SK-N-SH (cell line): ENCODE measurements at regions not wholly inside any gene's neighbourhood (a gene's known extent, or its start where the extent isn't known, plus 50 kb on each side); places are given as distances from the start of the nearest gene placed in this dataset.

ENCODE experiments used
- CTCF ChIA-PET: fragments of 300-600, 350-600 bp; formaldehyde crosslinking; extraction: SDS; loops from one replicate; lab custom pipeline; 2021; lab: Yijun Ruan, JAX
- POLR2A ChIA-PET: fragments of 350-600 bp; sonication (Branson Sonifier 250); formaldehyde crosslinking; extraction: SDS; loops from one replicate; lab custom pipeline; 2020; ENCODE audit warnings: antibody characterized with exemption, inconsistent platforms; lab: Yijun Ruan, JAX
- DNase-seq: peaks from one replicate; pipeline ENCODE4 v3.0.0; 2012
- H2AFZ ChIP-seq: fragments of 200-600 bp; sonication (generic); 2 replicates; pipeline ENCODE4 v1.8.1; 2016; ENCODE audit warnings: antibody characterized with exemption, mild to moderate bottlenecking, low read depth
- H3F3A ChIP-seq: fragments of 200-600 bp; sonication (generic); replicated peaks from 2 replicates; pipeline ENCODE3; 2016; ENCODE audit warnings: antibody characterized with exemption, mild to moderate bottlenecking; ENCODE audit not compliant: insufficient read depth
- H3K27ac ChIP-seq, 2 experiments: fragments of 200-500 bp in 1 of 2; fragments of 200-600 bp in 1 of 2; sonication (Bioruptor generic) in 1 of 2; sonication (generic), shearing (Covaris generic) in 1 of 2; 2 replicates each; pipeline versions ENCODE4 v1.5.1 to v1.6.1; 2014 to 2016; ENCODE audit warnings: low read depth in 2 of 2, inconsistent platforms in 1 of 2, low read length in 1 of 2, mild to moderate bottlenecking in 1 of 2, mixed read lengths in 1 of 2
- H3K27me3 ChIP-seq: fragments of 200-600 bp; sonication (generic), shearing (Covaris generic); 2 replicates; pipeline ENCODE4 v1.6.1; 2016; ENCODE audit warnings: mixed run types; ENCODE audit not compliant: insufficient read depth
- H3K36me3 ChIP-seq, 2 experiments: fragments of 200-500 bp in 1 of 2; fragments of 200-600 bp in 1 of 2; sonication (Bioruptor generic) in 1 of 2; sonication (generic) in 1 of 2; replicated peaks in 1 of 2; 2 replicates each; pipeline versions ENCODE3 to v1.5.1; 2014 to 2016; ENCODE audit warnings: low read length in 1 of 2, mild to moderate bottlenecking in 1 of 2; ENCODE audit not compliant: insufficient read depth in 2 of 2, control insufficient read depth in 1 of 2
- H3K4me1 ChIP-seq, 2 experiments: fragments of 200-500 bp in 1 of 2; fragments of 200-600 bp in 1 of 2; sonication (Bioruptor generic) in 1 of 2; sonication (generic), shearing (Covaris generic) in 1 of 2; 2 replicates each; pipeline versions ENCODE4 v1.5.1 to v1.6.1; 2014 to 2016; ENCODE audit warnings: low read depth in 1 of 2, low read length in 1 of 2, mixed run types in 1 of 2; ENCODE audit not compliant: insufficient read depth in 2 of 2, control insufficient read depth in 1 of 2
- H3K4me2 ChIP-seq: fragments of 200-600 bp; sonication (generic), shearing (Covaris generic); 2 replicates; pipeline ENCODE4 v1.6.1; 2017; ENCODE audit warnings: mixed run types
- H3K4me3 ChIP-seq, 2 experiments: fragments of 200-500 bp in 1 of 2; fragments of 200-600 bp in 1 of 2; sonication (Bioruptor generic) in 1 of 2; sonication (generic), shearing (Covaris generic) in 1 of 2; 2 replicates each; pipeline versions ENCODE4 v1.5.1 to v1.8.1; 2014 to 2016; ENCODE audit warnings: low read depth in 2 of 2, inconsistent platforms in 1 of 2, low read length in 1 of 2, mild to moderate bottlenecking in 1 of 2, mixed read lengths in 1 of 2, moderate library complexity in 1 of 2
- H3K79me2 ChIP-seq: fragments of 200-600 bp; sonication (generic); 2 replicates; pipeline ENCODE4 v1.8.1; 2017; ENCODE audit warnings: mild to moderate bottlenecking; ENCODE audit not compliant: insufficient read depth
- H3K9ac ChIP-seq: fragments of 200-600 bp; sonication (generic); 2 replicates; pipeline ENCODE4 v1.6.1; 2017; ENCODE audit warnings: mixed run types
- H3K9me2 ChIP-seq: fragments of 200-600 bp; sonication (generic); 2 replicates; pipeline ENCODE4 v1.6.1; 2017; ENCODE audit warnings: mixed run types
- H3K9me3 ChIP-seq: fragments of 200-600 bp; sonication (generic); 2 replicates; pipeline ENCODE4 v1.6.1; 2017; ENCODE audit warnings: mixed run types, mild to moderate bottlenecking, moderate library complexity
- H4K20me1 ChIP-seq: fragments of 200-600 bp; sonication (generic); 2 replicates; pipeline ENCODE4 v1.6.1; 2017; ENCODE audit warnings: mild to moderate bottlenecking, mixed run types; ENCODE audit not compliant: insufficient read depth
- CHD2 ChIP-seq: fragments of 150-350 bp; IDR thresholded peaks from 2 replicates; pipeline ENCODE4 v1.6.1; 2018; ENCODE audit warnings: low read length; ENCODE audit not compliant: partially characterized antibody
- FOXJ3 ChIP-seq: sonication (generic); formaldehyde crosslinking; IDR thresholded peaks from 2 replicates; pipeline ENCODE4 v1.5.1; 2020; ENCODE audit warnings: mild to moderate bottlenecking, missing genetic modification reagents
- GABPA ChIP-seq: IDR thresholded peaks from 2 replicates; pipeline ENCODE4 v1.4.0; 2012; ENCODE audit warnings: low read depth, mild to moderate bottlenecking
- GATA2 ChIP-seq: sonication (generic); formaldehyde crosslinking; IDR thresholded peaks from 2 replicates; pipeline ENCODE4 v1.5.0; 2020; ENCODE audit warnings: mild to moderate bottlenecking, missing genetic modification reagents
- JUND ChIP-seq: IDR thresholded peaks from 2 replicates; pipeline ENCODE4 v1.4.0; 2012
- MEF2A ChIP-seq: IDR thresholded peaks from 2 replicates; pipeline ENCODE4 v1.4.0; 2012; ENCODE audit warnings: low read depth, borderline replicate concordance
- POLR2AphosphoS5 ChIP-seq: IDR thresholded peaks from 2 replicates; pipeline ENCODE4 v1.6.1; 2012; ENCODE audit warnings: low read depth, low read length
- RCOR1 ChIP-seq: fragments of 150-350 bp; IDR thresholded peaks from 2 replicates; pipeline ENCODE4 v1.6.1; 2017; ENCODE audit warnings: antibody characterized with exemption, low read length
- TCF12 ChIP-seq: IDR thresholded peaks from 2 replicates; pipeline ENCODE4 v1.4.0; 2012
- WGBS: methylation state at CpG from one replicate; pipeline ENCODE4 v1.1.6; 2017; ENCODE audit warnings: low lambda C conversion rate; 5-methylcytosine and 5-hydroxymethylcytosine counted together
- TF ChIP-seq, protein P1 (sequence below): fragments of 150-350 bp; IDR thresholded peaks from 2 replicates; pipeline ENCODE4 v1.6.1; 2017; ENCODE audit warnings: antibody characterized with exemption, low read length, low read depth, borderline replicate concordance
- TF ChIP-seq, protein P2 (sequence below): IDR thresholded peaks from 2 replicates; pipeline ENCODE4 v1.6.1; 2012; ENCODE audit warnings: mild to moderate bottlenecking, low read depth, low read length, moderate library complexity

DNA sequence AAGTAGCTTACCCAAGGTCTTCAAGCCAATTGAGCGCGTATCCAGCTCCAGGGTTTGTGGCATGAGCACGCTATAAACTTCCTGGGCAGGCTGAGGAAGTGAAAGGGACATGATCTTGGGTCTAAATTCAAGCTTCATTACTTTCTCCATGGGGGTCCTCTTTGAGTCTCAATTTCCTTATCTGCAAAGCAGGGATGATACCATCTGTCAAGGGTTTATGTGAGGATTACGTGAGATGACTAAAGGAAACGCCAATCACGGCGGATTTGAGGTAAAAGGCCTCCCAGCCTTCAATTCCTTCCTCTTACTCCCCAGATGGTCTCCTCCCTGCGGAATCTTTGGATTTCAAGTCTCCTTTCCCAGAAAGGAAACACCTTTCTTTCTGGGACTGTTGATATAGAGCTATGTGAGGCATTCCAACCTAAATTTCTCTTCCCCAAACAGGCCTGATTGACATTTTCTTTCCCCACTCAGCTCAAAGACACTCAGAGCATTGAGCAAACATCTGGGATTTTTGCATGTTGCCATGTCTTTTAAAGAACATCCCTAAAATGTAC is 474.4 kb downstream of the INSC start:
- H3K27me3 ChIP-seq: no peaks in the 10 kb centered on the region
- no peak for DNase-seq
- WGBS: 40% methylated on average over 8 of the region's 8 CpGs

DNA sequence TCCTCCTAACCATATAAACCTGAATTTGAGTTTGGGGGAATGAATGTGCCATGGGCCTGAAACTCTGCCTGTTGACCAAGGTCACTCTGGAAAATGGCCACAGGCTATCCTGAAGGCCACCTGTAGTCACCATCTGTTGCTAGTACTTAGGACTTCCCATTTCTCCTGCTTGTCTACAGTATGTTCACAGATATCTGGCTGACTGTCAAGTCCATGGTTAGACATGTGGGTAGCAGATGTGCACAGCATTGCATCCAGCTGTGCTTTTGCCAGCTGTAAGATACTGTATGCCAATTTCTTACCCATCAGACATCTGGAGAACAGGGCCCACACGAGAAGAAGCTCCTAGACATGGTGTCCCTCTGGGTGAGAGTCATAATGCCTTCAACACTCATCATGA is 475.4 kb downstream of the INSC start:
- H3K4me1 ChIP-seq: peaks cover 0 to 40% of the 10 kb centered on the region in 2 experiments; a peak in 2 of 4 replicates
- TF ChIP-seq RCOR1 (peak; percentile 42; the same call in 1 of the 2 replicates), FOXJ3 (CRISPR knock-in tag) (peak; percentile 53; the same call in 1 of the 2 replicates), GATA2 (CRISPR knock-in tag) (no peak), POLR2AphosphoS5 (0 out of 2 replicates have a peak, but pooled peaks have one; percentile 32), TCF12 (peak; percentile 51; the same call in 1 of the 2 replicates), CHD2 (peak; percentile 42), MEF2A (no peak), JUND (no peak)

More for the DNA sequence above, 474.4 kb downstream of the INSC start:
- Histone ChIP-seq H3K9me3 (no peaks in the 10 kb centered on the region), H3K4me3 (no peak overlapping the region), H3F3A (no peaks in the 10 kb centered on the region), H3K9ac (no peak overlapping the region), H3K36me3 (no peaks in the 10 kb centered on the region), H4K20me1 (no peaks in the 10 kb centered on the region), H3K4me2 (no peak overlapping the region), H3K4me1 (peaks cover 0 to 50% of the 10 kb centered on the region in 2 experiments; a peak in 2 of 4 replicates), H3K27ac (peak overlapping the region in 1 of 2 experiments; percentile 81; a peak in 2 of 4 replicates), H3K9me2 (no peaks in the 10 kb centered on the region), H2AFZ (no peak overlapping the region), H3K79me2 (no peaks in the 10 kb centered on the region)
- CTCF ChIA-PET: interaction anchor here (0.6 to 1.0 kb wide), 2 partner anchors 118 to 251 kb away, joined by 3 read pairs; no protein-coding TSS in a partner anchor
- TF ChIP-seq GABPA (no peak), RCOR1 (no peak)
- TF ChIP-seq, protein P1, sequence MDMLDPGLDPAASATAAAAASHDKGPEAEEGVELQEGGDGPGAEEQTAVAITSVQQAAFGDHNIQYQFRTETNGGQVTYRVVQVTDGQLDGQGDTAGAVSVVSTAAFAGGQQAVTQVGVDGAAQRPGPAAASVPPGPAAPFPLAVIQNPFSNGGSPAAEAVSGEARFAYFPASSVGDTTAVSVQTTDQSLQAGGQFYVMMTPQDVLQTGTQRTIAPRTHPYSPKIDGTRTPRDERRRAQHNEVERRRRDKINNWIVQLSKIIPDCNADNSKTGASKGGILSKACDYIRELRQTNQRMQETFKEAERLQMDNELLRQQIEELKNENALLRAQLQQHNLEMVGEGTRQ: no peak
- TF ChIP-seq, protein P2, sequence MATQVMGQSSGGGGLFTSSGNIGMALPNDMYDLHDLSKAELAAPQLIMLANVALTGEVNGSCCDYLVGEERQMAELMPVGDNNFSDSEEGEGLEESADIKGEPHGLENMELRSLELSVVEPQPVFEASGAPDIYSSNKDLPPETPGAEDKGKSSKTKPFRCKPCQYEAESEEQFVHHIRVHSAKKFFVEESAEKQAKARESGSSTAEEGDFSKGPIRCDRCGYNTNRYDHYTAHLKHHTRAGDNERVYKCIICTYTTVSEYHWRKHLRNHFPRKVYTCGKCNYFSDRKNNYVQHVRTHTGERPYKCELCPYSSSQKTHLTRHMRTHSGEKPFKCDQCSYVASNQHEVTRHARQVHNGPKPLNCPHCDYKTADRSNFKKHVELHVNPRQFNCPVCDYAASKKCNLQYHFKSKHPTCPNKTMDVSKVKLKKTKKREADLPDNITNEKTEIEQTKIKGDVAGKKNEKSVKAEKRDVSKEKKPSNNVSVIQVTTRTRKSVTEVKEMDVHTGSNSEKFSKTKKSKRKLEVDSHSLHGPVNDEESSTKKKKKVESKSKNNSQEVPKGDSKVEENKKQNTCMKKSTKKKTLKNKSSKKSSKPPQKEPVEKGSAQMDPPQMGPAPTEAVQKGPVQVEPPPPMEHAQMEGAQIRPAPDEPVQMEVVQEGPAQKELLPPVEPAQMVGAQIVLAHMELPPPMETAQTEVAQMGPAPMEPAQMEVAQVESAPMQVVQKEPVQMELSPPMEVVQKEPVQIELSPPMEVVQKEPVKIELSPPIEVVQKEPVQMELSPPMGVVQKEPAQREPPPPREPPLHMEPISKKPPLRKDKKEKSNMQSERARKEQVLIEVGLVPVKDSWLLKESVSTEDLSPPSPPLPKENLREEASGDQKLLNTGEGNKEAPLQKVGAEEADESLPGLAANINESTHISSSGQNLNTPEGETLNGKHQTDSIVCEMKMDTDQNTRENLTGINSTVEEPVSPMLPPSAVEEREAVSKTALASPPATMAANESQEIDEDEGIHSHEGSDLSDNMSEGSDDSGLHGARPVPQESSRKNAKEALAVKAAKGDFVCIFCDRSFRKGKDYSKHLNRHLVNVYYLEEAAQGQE: no peak
- POLR2A ChIA-PET: interaction anchor here (0.7 kb wide), 1 partner anchor 250 kb away, joined by 3 read pairs; no protein-coding TSS in a partner anchor

More for the DNA sequence above, 475.4 kb downstream of the INSC start:
- 7% methylated on average over 1 of the region's 1 CpG for WGBS
- Histone ChIP-seq H3K27me3 (no peaks in the 10 kb centered on the region), H3K9ac (no peak overlapping the region), H3F3A (no peaks in the 10 kb centered on the region), H2AFZ (no peak overlapping the region), H3K36me3 (no peaks in the 10 kb centered on the region), H4K20me1 (no peaks in the 10 kb centered on the region), H3K79me2 (no peaks in the 10 kb centered on the region), H3K9me3 (no peaks in the 10 kb centered on the region), H3K4me3 (no peak overlapping the region), H3K9me2 (no peaks in the 10 kb centered on the region), H3K27ac (peak overlapping the region in 1 of 2 experiments; percentile 81; a peak in 2 of 4 replicates), H3K4me2 (no peak overlapping the region)
- ChIA-PET POLR2A (no interaction called here), CTCF (interaction anchor here (1.0 to 1.1 kb wide), 2 partner anchors 60 to 117 kb away, joined by 3 to 4 read pairs; no protein-coding TSS in a partner anchor)
- peak; percentile 30 for DNase-seq
